ENCODE measurements at regions not wholly inside any gene's neighbourhood (a gene's known extent, or its start where the extent isn't known, plus 50 kb on each side); places are given as distances from the start of the nearest gene placed in this dataset.

DNA sequence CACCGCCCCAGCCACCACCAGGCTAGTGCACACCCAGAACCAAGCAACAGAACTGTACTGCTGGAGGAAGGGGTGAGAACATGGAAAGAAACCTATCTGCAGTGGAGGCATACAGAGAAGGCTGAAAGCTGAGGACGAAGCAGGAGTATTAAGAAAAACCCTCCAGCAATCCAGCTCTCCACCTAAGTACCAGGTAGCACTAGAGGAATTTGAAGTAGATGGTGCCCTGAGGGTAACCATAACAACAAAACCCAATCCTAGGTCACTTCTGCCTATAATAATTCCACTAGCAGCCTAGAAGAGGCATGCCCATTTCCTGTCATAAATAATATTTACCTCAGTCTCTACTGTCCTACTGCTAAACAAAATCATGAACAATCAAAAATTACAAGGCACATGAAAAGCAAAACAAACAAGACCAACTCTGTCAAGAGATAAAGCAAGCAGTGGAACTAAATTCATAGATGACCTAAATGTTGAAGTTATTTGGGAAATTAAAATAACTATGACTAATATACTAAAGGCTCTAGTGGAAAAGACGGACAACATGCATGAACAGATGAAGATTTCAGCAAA is 51.1 kb downstream of the HYCC1 start:
- TF ChIP-seq, protein P1, sequence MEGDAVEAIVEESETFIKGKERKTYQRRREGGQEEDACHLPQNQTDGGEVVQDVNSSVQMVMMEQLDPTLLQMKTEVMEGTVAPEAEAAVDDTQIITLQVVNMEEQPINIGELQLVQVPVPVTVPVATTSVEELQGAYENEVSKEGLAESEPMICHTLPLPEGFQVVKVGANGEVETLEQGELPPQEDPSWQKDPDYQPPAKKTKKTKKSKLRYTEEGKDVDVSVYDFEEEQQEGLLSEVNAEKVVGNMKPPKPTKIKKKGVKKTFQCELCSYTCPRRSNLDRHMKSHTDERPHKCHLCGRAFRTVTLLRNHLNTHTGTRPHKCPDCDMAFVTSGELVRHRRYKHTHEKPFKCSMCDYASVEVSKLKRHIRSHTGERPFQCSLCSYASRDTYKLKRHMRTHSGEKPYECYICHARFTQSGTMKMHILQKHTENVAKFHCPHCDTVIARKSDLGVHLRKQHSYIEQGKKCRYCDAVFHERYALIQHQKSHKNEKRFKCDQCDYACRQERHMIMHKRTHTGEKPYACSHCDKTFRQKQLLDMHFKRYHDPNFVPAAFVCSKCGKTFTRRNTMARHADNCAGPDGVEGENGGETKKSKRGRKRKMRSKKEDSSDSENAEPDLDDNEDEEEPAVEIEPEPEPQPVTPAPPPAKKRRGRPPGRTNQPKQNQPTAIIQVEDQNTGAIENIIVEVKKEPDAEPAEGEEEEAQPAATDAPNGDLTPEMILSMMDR (IDR thresholded peaks at IDR 0.05; ENCODE audit: poor library complexity) = no peak
- TF ChIP-seq EZH2phosphoT487 (IDR thresholded peaks at IDR 0.05; ENCODE audit: low read depth, severe bottlenecking, unreplicated experiment) (no peak), EZH2 (IDR thresholded peaks at IDR 0.05; ENCODE audit: borderline replicate concordance) (no peak)
